ENCODE measurements at regions not wholly inside any gene's neighbourhood (a gene's known extent, or its start where the extent isn't known, plus 50 kb on each side); places are given as distances from the start of the nearest gene placed in this dataset.
"Not testable (repeated sequence)": the region's sequence is repeated elsewhere in the genome, so short reads cannot be mapped to it uniquely, and the experiment has no call there.

- 45 to 56% methylated on average over 2 of the region's 2 CpGs for WGBS, 2 donors
- no peak overlapping the region for H3K27ac ChIP-seq (ENCODE audit: low read depth in 1 of 2, low read length in 1 of 2)
- no peaks in the 10 kb centered on the region for H3K27me3 ChIP-seq (ENCODE audit: control insufficient read depth in 3 of 3, insufficient read depth in 3 of 3, low read length in 2 of 3)
- no peak overlapping the region for H3K4me3 ChIP-seq
- ATAC-seq (ENCODE audit: insufficient read depth, low FRiP score) (no peak), DNase-seq (no peak)
- no peaks in the 10 kb centered on the region for H3K36me3 ChIP-seq (ENCODE audit: control insufficient read depth in 4 of 4, insufficient read depth in 4 of 4, low read length in 4 of 4)
- TF ChIP-seq CTCF (IDR thresholded peaks at IDR 0.05; ENCODE audit: control extremely low read depth, extremely low read depth): no peak
- H3K9me3 ChIP-seq (ENCODE audit: control insufficient read depth in 4 of 4, insufficient read depth in 3 of 4, low read length in 3 of 4): no peaks in the 10 kb centered on the region
- H3K9ac ChIP-seq (ENCODE audit: insufficient read depth in 1 of 2, low read length in 2 of 2): no peak overlapping the region
- H3K4me1 ChIP-seq (ENCODE audit: control insufficient read depth in 5 of 5, insufficient read depth in 5 of 5, low read length in 5 of 5): no peaks in the 10 kb centered on the region
These were observed 158.4 kb upstream of the MEX3C start for GRCh38 chr18:51355841-51356240.

- not testable (repeated sequence) for H3K27me3 ChIP-seq (ENCODE audit: control insufficient read depth in 3 of 3, insufficient read depth in 3 of 3, low read length in 2 of 3); H3K27ac ChIP-seq (ENCODE audit: low read depth in 1 of 2, low read length in 1 of 2)
- 94% methylated on average over 7 of the region's 10 CpGs for WGBS, 2 donors
These were observed 162.8 kb upstream of the MEX3C start for GRCh38 chr18:51360301-51360700.

GRCh38 chr18:51361130-51361860 is 163.8 kb upstream of the MEX3C start:
- ATAC-seq (ENCODE audit: insufficient read depth, low FRiP score) (no peak), DNase-seq (peak in 2 of 3 donors; percentile 7 to 32)
- peaks cover 0 to 4% (median 0%) of the 10 kb centered on the region in 5 donors for H3K4me1 ChIP-seq (ENCODE audit: control insufficient read depth in 5 of 5, insufficient read depth in 5 of 5, low read length in 5 of 5)
- H3K9ac ChIP-seq (ENCODE audit: insufficient read depth in 1 of 2, low read length in 2 of 2): no peak overlapping the region
- no peak for TF ChIP-seq CTCF (IDR thresholded peaks at IDR 0.05; ENCODE audit: control extremely low read depth, extremely low read depth)
- WGBS, 2 donors: 52 to 55% methylated on average over 6 of the region's 6 CpGs
- no peaks in the 10 kb centered on the region for H3K27me3 ChIP-seq (ENCODE audit: control insufficient read depth in 3 of 3, insufficient read depth in 3 of 3, low read length in 2 of 3)
- peak overlapping the region in 1 of 2 donors; percentile 64 for H3K27ac ChIP-seq (ENCODE audit: low read depth in 1 of 2, low read length in 1 of 2)
- H3K4me3 ChIP-seq: no peak overlapping the region
- H3K36me3 ChIP-seq (ENCODE audit: control insufficient read depth in 4 of 4, insufficient read depth in 4 of 4, low read length in 4 of 4): no peaks in the 10 kb centered on the region
- H3K9me3 ChIP-seq (ENCODE audit: control insufficient read depth in 4 of 4, insufficient read depth in 3 of 4, low read length in 3 of 4): no peaks in the 10 kb centered on the region

More at GRCh38 chr18:51360301-51360700, 162.8 kb upstream of the MEX3C start:
- H3K36me3 ChIP-seq (ENCODE audit: control insufficient read depth in 4 of 4, insufficient read depth in 4 of 4, low read length in 4 of 4); H3K9me3 ChIP-seq (ENCODE audit: control insufficient read depth in 4 of 4, insufficient read depth in 3 of 4, low read length in 3 of 4); H3K4me1 ChIP-seq (ENCODE audit: control insufficient read depth in 5 of 5, insufficient read depth in 5 of 5, low read length in 5 of 5); H3K4me3 ChIP-seq; ATAC-seq (ENCODE audit: insufficient read depth, low FRiP score); DNase-seq; H3K9ac ChIP-seq (ENCODE audit: insufficient read depth in 1 of 2, low read length in 2 of 2): not testable (repeated sequence)

GRCh38 chr18:51363384-51363783 is 165.9 kb upstream of the MEX3C start:
- Histone ChIP-seq H3K27ac (ENCODE audit: low read depth in 1 of 2, low read length in 1 of 2) (no peak overlapping the region), H3K4me1 (ENCODE audit: control insufficient read depth in 5 of 5, insufficient read depth in 5 of 5, low read length in 5 of 5) (peaks cover 0 to 4% (median 0%) of the 10 kb centered on the region in 5 donors), H3K9ac (ENCODE audit: insufficient read depth in 1 of 2, low read length in 2 of 2) (no peak overlapping the region), H3K27me3 (ENCODE audit: control insufficient read depth in 3 of 3, insufficient read depth in 3 of 3, low read length in 2 of 3) (no peaks in the 10 kb centered on the region), H3K4me3 (no peak overlapping the region), H3K36me3 (ENCODE audit: control insufficient read depth in 4 of 4, insufficient read depth in 4 of 4, low read length in 4 of 4) (no peaks in the 10 kb centered on the region), H3K9me3 (ENCODE audit: control insufficient read depth in 4 of 4, insufficient read depth in 3 of 4, low read length in 3 of 4) (no peaks in the 10 kb centered on the region)
- 70 to 71% methylated on average over 1 of the region's 1 CpG for WGBS, 2 donors
- TF ChIP-seq CTCF (IDR thresholded peaks at IDR 0.05; ENCODE audit: control extremely low read depth, extremely low read depth): no peak
- DNase-seq (no peak), ATAC-seq (ENCODE audit: insufficient read depth, low FRiP score) (no peak)

Measured in lung (tissue), 11 donors.